ENCODE measurements at regions not wholly inside any gene's neighbourhood (a gene's known extent, or its start where the extent isn't known, plus 50 kb on each side); places are given as distances from the start of the nearest gene placed in this dataset.
"Not testable (repeated sequence)": the region's sequence is repeated elsewhere in the genome, so short reads cannot be mapped to it uniquely, and the experiment has no call there.

GRCh38 chrX:3440981-3441380 lies 94.5 kb upstream of the MXRA5 start:
- ChIA-PET CTCF (no interaction called here), POLR2A (no interaction called here)
- no peak for DNase-seq (ENCODE audit: low read depth, low spot score)
- intact Hi-C loops (cut with micrococcal nuclease; ENCODE audit: unreplicated experiment) = no loop called here
- Histone ChIP-seq H3K9me3 (ENCODE audit: control insufficient read depth, insufficient read depth, low read depth, low read length) (no peaks in the 10 kb centered on the region), H3K4me1 (ENCODE audit: control insufficient read depth, insufficient read depth, low read length) (no peaks in the 10 kb centered on the region), H3K36me3 (ENCODE audit: control insufficient read depth, insufficient read depth, low read length) (no peaks in the 10 kb centered on the region), H3K27ac (ENCODE audit: low read length) (no peak overlapping the region), H3K4me3 (ENCODE audit: low read depth in 2 of 2, low read length in 2 of 2) (no peak overlapping the region), H3K27me3 (ENCODE audit: control insufficient read depth, insufficient read depth, low read length) (no peaks in the 10 kb centered on the region)
- no peak for ATAC-seq
- no TSS peak for BruUV-seq (replicated peaks)
- in situ Hi-C loops (cut with HindIII; ENCODE audit: low pct_unique_long_range_greater_than_20kb, low sequenced_read_pairs) = no loop called here
- TF ChIP-seq SIN3A (IDR thresholded peaks at IDR 0.05; ENCODE audit: borderline replicate concordance, insufficient read depth, low read depth, low read length) = no peak
- no peak for TF ChIP-seq CTCF (IDR thresholded peaks at IDR 0.05)
- TF ChIP-seq REST (IDR thresholded peaks at IDR 0.05; ENCODE audit: insufficient read depth in 1 of 2, low read depth in 2 of 2, low read length in 1 of 2) = no peak

- intact Hi-C loops (cut with micrococcal nuclease; ENCODE audit: unreplicated experiment); CTCF ChIA-PET; H3K4me1 ChIP-seq (ENCODE audit: control insufficient read depth, insufficient read depth, low read length); in situ Hi-C loops (cut with HindIII; ENCODE audit: low pct_unique_long_range_greater_than_20kb, low sequenced_read_pairs); H3K4me3 ChIP-seq (ENCODE audit: low read depth in 2 of 2, low read length in 2 of 2); H3K36me3 ChIP-seq (ENCODE audit: control insufficient read depth, insufficient read depth, low read length); DNase-seq (ENCODE audit: low read depth, low spot score); BruUV-seq (replicated peaks); ATAC-seq; H3K27me3 ChIP-seq (ENCODE audit: control insufficient read depth, insufficient read depth, low read length); H3K27ac ChIP-seq (ENCODE audit: low read length); H3K9me3 ChIP-seq (ENCODE audit: control insufficient read depth, insufficient read depth, low read depth, low read length); POLR2A ChIA-PET: not testable (repeated sequence)
These were observed 89.5 kb upstream of the MXRA5 start for GRCh38 chrX:3435916-3436315.

- H3K4me3 ChIP-seq (ENCODE audit: low read depth in 2 of 2, low read length in 2 of 2) = no peak overlapping the region
- no peak for TF ChIP-seq TCF7L2 (IDR thresholded peaks at IDR 0.05; ENCODE audit: low read depth, low read length)
- TF ChIP-seq POLR2AphosphoS5 (IDR thresholded peaks at IDR 0.05; ENCODE audit: low read depth, low read length) = no peak
- no peak for TF ChIP-seq REST (IDR thresholded peaks at IDR 0.05; ENCODE audit: insufficient read depth in 1 of 2, low read depth in 2 of 2, low read length in 1 of 2)
- no peak for TF ChIP-seq SIN3A (IDR thresholded peaks at IDR 0.05; ENCODE audit: borderline replicate concordance, insufficient read depth, low read depth, low read length)
- TF ChIP-seq CTCF (IDR thresholded peaks at IDR 0.05) = no peak
- intact Hi-C loops (cut with micrococcal nuclease; ENCODE audit: unreplicated experiment) (no loop called here), in situ Hi-C loops (cut with HindIII; ENCODE audit: low pct_unique_long_range_greater_than_20kb, low sequenced_read_pairs) (no loop called here)
- CTCF ChIA-PET = no interaction called here
- BruUV-seq (replicated peaks) = no TSS peak
- no peaks in the 10 kb centered on the region for H3K36me3 ChIP-seq (ENCODE audit: control insufficient read depth, insufficient read depth, low read length)
- no peaks in the 10 kb centered on the region for H3K27me3 ChIP-seq (ENCODE audit: control insufficient read depth, insufficient read depth, low read length)
- no peaks in the 10 kb centered on the region for H3K4me1 ChIP-seq (ENCODE audit: control insufficient read depth, insufficient read depth, low read length)
- no peak overlapping the region for H3K27ac ChIP-seq (ENCODE audit: low read length)
- ATAC-seq = no peak
- no peaks in the 10 kb centered on the region for H3K9me3 ChIP-seq (ENCODE audit: control insufficient read depth, insufficient read depth, low read depth, low read length)
- no peak for DNase-seq (ENCODE audit: low read depth, low spot score)
- POLR2A ChIA-PET = no interaction called here
These were observed 88.6 kb upstream of the MXRA5 start for GRCh38 chrX:3435057-3435456.

All from Panc1 (cell line).